RKO (cell line): ENCODE measurements at regions not wholly inside any gene's neighbourhood (a gene's known extent, or its start where the extent isn't known, plus 50 kb on each side); places are given as distances from the start of the nearest gene placed in this dataset.

ENCODE experiments used
- DNase-seq: peaks from one replicate; pipeline ENCODE4 v3.0.0-alpha.2; 2016; ENCODE audit warnings: low spot score

DNA sequence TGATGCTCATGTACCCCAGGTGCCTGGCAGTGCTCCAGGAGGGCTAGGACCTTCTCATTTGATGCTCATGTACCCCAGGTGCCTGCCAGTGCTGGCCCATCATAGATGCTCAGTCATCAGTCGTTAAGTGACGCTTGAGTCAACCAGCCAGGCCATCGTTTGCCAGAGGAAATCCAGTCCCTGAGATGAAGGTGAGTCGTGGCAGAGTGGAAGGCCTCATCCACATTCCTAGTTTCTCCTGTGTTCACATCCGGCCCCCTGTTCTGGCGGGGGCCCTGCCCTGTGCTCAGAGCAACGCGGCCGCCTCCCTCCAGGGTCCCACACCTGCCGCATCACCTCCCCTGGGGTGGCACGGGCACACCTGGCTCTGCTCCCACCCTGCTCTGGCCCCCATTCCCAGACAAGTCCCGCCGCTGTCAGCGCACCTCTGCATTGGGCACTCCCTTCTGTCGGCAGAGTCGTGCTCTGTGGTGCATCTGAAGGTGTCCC is 279.9 kb downstream of the BRD1 start:
- DNase-seq = no peak

DNA sequence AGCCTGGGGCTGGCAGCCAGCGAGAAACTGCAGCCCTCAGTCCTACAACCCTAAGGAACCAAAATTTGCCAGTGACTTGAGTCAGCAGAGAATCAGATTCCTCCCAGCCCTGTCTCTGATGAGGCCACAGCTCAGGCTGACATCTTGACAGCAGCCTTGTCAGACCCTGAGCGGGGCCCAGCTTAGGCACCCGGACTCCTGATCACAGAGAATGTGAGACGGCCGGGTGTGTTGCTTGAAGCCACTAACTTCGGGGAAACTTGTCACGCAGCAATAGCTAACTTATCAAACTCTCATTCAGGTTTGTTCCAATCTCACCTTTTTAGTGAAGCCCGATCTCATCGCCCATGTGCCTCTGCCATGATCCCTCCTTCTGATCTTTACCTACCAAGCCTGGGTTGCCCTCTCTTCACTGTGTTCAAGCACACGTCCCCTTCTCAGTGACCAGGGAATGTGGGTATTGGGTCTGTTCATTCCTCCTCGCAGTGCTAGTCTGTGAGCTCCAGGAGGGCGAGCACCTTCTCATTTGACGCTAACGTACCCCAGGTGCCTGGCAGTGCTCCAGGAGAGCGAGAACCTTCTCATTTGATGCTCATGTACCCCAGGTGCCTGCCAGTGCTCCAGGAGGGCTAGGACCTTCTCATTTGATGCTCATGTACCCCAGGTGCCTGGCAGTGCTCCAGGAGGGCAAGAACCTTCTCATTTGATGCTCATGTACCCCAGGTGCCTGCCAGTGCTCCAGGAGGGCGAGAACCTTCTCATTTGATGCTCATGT is 280.7 kb downstream of the BRD1 start:
- DNase-seq = no peak

DNA sequence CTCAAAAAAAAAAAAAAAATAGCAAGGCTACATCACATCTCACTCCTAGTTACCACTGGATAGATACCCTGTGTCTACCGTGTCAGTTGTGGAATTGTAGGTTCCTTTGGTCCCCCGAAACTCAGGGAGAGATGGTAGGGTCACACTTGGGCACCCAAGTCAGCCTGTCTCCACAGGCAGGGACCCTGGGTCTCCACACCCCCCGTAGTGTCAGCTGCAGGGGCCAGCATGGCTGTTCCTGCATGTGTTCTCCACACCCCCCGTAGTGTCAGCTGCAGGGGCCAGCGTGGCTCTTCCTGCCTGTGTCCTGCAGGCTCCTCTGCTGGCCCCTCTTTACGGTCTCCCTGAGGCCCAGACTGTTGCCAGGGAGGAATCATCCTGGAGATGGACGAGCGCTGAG is 282.1 kb downstream of the BRD1 start:
- no peak for DNase-seq

DNA sequence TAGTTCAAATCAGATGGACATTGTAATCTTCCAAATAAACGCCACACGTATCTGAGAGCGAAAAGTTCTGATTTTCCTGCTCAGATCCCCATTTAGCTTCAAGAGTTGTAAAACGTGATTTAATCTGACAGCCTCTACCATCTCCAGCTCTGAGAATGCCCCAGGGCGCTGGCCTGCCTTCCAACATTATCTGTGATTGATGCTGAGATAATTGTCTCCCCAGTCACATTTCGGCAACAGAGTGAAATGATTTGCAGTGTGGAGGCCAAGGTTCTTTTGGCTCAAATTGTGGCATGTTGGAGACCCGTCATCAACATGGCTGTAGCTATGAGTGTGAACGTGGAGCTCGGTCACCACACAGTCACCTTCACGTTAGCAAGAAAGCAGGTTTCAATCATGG is 283.4 kb downstream of the BRD1 start:
- DNase-seq = no peak

DNA sequence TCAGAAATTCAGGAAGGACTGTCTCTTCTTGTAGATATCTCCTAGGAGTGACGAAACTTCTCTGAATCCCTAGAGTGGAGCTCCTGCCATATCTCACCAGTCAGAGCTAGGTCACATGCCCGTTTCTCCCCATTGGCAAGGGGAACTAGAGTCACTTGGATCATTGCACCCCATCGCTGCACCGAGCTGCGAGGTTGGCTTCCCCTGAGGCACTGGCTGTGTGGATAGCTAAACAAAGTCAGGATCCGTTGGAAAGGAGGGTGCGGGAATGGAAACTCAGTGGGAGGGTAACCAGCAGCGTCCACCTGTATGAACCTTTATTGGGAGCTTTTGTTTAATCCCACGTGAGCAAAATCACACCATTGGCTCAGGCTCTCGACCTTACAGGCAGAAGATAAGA is 283.8 kb downstream of the BRD1 start:
- DNase-seq = no peak

DNA sequence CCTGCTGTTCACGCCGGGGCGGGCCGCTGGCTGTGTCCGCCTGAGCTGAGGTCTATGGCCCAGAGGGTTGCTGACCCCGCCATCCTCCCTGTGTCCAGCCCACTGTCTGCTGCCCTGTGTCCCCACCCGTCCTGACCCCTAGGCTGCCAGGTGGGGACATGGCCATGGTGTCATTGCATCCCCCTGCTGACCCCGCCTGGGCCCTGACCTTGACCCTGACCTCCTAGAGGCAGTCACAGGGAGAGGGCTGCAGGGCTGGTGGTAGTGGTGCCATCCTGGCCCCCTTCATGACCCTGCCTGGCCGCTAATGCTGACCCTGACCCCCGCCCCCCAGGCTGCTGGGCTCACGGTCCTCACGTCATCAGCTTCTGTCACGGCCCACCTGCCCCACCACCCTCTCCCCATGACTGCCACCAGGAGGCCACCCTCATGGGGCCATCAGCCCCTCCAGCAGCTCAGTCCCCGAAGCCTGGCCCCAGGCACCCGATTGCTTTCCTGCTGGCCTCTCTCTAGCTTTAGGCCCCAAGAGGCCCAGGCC is 285.9 kb downstream of the BRD1 start:
- no peak for DNase-seq

DNA sequence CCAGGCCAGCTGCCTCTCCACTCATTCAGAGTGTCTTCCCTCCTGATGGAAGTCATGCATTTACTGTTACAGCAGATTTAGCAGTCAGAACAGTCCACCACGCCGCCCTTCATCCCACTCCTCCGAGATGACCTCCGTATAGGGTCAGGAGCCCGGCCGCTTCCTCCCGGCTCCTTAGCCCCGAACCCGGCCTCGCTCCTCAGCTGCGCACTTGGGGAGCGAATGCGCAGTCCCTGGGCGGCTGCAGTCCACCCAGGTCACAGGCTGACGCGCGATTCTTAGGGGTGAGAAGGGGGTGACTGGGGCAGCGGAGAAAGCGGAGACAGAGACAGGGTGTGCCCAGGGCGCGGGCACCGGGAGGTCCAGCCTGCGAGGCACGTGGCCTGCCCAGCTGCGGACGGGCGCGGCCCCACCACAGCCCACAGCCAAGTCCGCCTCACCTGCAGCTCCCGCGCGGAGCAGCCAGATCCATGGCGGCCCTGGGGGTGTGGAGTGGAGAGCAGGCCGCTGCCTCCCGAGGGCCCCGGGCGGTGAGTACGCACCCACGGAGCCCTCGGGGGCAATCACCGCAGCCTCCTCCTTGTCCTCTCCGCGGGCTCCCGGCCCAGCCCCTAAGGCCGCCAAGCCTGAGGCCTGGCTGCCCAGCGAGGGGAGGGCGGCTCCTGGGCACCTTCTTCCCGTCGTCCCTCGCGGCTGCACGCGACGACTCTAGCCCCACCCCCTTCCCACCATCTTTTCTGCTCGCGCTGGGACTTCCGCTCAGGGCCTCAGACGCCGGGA is 286.6 kb downstream of the BRD1 start:
- no peak for DNase-seq

DNA sequence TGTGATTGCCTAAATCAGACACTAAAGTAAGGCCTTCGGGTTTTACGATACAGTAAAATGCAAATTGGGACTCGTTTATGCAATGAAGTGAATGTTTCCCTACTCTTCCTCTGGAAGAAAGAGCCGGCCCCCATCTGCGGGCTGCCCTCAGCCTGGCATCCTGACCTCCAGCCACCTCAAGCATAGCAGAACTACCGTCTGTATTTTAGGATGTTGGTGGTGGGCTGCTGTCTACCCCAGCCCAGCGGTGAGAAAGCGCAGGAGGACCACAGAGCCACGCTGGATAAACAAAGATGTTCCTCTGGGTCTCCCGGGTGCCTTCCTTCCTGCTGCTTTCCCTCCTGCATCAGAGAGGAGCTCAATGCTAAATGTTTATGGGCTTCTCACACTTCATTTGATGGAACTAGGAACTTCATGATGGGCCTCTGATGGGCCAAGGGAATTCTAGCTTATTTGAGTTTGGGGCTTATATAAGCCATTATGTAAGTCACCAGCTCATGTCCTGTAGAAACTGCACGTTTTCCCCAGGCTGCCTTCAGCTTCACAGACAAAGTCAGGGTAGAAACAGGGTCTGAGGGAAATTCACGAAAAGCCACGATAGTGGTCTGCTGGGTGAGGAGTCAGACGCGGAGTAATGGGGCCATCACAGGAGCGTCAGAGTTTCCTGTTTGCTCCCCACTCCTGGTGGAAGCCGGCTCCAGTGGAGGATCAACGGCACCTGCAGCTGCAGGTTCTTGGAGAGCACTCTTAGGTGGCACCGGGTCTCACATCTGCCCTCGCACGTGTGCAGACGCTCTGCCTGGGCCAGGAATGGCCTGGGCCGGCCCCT is 287.4 kb downstream of the BRD1 start:
- DNase-seq = no peak

DNA sequence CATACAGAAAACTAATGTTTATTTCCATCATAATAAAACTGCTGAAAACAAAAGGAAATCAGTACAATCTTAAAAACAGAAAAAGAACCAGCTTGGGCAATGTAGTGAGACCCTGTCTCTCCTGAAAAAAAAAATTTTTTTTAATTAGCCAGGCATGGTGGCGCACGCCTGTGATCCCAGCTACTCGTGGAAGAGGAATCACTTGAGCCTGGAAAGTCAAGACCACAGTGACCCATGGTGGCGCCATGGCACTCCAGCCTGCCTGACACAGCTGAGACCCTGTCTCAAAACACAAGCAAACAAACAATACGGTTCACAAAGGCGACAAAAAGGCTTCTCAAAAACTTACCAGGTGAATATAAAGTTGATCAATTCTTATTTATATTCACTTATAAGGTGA is 289.7 kb downstream of the BRD1 start:
- DNase-seq = no peak

DNA sequence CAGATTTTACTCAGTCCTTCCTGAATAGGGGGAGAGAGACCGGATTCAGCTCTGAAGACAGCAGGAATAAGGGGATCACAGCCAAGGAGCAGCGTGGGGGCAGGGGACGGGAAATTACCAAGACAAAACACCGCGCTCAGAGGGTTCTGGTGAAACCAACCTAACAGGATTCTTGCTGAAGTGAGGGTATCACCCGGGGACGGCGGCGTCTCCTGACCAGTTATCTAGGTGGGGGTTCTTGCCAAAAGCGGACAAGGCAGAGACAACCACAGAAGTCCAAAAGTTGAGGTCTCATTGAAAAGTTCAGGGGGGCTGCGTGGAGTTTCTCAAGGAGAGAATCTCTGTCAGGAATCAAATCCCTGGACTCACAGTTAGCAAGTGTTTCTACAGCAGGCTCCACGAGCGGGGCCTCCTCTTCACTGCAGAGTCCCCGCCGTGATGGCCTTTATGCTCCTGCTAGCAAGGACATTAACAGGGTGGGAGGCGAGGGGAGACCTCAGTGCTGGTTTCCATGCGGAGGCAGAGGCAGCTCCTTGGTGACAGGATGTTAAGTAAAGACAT is 291.0 kb downstream of the BRD1 start:
- no peak for DNase-seq

DNA sequence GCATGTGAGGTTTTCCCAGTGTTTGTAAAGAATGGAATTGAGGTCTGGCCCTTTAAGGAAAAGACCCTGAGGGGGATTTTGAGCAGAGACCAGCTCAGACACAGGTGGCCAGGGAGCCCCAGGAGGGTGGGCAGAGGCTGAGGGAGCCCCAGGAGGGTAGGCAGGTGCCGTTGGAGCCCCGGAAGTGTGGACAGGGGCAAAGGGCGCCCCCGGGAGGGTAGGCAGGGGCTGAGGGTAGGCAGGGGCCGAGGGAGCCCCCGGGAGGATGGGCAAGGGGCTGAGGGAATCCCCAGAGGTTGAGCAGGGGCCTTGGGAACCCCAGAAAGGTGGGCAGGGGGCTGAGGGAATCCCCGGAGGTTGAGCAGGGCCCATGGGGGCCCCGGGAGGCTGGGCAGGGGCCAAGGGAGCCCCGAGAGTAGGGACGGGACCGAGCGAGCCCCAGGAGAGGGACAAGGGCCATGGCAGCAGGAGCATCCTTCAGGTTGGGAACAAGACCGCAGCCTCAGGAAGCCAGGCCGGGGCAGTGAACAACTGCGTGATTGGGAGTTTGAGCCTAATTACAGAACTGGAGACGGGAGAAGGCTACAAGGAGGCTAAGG is 292.0 kb downstream of the BRD1 start:
- DNase-seq = no peak

DNA sequence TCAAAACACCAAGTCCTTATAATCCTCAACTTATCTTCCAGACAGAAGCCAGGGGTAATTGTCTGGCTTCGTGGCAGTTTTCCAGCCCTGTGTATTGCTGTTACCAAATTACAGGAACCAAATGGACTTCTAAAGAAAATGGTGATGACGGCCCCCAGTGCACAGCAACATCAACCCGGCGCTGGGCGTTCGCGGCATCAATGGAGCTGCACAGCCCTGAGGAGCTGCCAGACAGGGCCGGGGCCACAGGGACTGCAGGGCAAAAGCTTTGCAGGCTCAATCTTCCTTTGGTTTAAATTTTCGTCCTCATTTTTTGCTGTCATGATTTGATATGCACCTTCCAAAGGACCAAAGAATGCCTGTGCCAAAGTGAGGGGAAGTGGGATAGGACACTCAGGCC is 292.5 kb downstream of the BRD1 start:
- no peak for DNase-seq

DNA sequence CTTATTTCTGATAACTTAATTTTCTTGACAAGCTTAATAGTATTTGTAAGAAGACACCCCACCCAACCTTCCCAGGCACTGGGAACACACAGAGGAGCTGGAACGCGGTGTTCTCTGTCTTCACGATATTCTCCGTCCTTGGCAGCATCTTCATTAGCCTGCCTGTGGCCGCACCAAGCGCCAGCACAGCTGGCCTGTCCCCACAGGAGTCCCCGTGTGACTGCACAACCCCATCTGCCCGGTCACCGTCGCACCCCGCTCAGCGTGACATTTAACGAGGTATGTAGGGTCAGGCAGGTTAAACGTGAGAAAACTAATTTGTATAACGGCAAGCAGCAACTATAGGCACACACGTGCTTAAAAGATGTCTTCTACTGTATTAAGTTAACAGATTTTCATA is 293.3 kb downstream of the BRD1 start:
- no peak for DNase-seq

DNA sequence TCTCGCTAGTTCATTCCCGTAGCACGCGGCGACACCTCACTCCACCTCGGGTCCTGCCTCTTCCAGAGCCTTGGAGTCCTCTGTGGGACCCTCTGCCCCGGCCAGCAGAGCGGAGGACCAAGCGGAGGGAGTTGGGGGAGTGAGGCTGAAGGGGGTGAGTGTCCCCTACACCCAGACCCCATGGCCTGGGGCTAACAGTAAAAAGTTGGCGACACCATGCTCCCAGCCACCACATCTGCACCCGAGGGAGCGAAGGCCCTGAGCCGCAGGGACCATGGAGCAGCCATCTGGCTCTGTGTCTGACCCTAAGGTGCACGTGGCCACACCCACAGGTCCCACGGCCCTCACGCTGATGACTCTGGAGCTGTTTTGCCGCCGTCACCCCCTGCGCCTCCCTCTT is 293.8 kb downstream of the BRD1 start:
- DNase-seq = no peak

DNA sequence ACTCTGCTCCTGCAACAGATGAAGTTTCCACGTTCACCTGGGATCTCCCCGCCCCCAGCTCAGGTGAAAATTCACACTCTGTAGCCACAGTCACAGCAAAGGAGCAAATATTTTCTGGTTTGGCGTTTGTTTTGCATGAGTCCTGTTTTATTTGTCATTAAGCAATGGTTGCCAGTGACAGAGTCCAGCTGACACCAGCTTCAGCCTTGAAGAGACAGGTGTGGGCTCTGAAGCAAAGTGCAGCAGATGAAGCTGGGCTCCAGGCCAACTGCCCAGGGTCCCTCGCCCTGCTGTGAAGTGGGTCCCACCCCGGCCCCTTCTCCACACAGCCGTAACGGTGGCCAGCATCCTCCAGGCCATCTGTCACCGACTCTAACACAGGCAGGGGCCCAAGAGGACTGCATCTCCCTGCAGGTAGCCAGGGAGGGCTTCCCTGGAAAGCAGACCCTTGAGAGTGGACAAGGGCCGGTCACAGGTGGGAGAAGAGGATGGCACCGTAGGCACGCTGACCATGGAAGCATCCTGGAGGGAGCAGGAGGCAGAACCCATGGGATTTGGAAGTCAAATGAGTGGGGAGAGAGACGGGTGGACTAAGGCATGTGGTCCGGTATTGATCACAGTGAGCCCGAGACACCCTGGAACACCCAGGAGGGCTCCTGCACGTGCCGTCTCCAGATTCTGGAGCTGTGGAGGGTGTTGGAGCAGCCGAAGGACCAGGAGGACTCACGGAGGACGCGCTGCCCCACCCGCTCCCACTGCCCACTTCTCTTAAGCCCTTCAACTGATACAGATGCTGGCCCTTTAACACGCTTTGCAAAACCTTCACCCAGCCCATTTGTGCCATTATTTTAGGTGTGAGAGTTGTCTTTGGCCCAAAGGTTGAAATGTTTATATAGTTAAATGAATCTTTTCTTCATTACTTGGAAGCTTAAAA is 294.5 kb downstream of the BRD1 start:
- no peak for DNase-seq

DNA sequence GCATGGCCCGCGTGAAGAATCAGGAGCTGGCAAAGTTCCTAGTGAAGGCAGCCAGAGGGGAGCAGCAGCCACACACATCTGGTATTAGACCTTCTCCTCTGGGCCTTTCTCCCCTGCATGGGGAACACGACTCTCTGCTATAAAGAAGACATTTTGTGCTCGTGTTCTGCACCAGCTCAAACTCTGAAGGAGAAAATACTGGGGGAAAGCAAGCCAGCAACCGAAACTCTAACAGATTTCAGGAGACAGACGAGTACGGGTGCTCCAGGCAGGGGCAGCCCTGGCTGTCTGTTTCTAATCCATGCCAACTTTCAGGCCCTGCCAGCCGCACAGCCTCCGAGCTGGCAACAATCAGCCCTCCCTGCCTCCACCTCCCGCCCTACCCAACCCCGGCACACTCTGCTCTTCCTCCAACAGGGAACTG is 296.3 kb downstream of the BRD1 start:
- no peak for DNase-seq

DNA sequence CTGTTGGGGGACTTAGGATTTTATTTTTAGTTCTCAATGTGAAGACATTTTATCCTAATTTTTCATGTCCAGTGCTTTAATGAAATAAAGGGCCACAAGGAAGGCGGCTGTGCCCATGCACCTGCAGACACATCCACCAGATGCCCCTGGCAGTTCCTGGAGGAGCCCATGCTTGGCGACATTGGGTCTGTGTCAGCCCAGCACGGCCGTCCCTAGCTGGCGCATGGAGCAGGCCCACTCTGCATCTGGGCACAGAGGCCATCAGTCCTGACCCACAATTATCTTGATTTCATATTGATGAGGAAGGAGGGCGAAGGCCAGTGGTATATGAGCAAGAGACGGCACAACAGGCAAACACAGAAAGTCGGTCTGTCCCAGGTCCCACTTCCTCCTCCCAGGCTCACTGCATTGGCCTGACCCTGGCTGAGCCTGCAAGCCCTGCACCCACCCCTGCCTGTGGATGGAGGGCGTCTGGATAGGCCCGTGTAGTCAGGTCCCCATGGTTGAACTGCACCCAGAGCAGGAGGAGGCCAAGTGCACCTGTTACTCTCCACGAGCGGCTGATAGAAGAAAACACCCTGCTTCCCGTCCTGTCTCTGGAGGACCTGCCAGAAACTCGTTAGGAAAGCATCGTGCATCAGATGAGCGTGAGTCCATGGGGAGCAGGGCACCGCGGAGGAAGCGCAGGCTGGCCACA is 296.9 kb downstream of the BRD1 start:
- DNase-seq = no peak

DNA sequence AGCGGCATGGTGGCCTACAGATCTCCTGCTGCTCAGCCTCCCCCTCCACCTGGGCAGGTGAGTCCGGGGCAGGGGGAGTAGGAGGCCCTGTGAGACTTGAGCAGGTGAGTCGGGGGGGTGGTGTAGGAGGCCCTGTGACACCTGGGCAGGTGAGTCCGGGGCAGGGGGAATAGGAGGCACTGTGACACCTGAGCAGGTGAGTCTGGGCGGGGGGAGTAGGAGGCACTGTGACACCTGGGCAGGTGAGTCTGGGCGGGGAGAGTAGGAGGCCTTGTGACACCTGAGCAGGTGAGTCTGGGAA is 299.3 kb downstream of the BRD1 start:
- no peak for DNase-seq

DNA sequence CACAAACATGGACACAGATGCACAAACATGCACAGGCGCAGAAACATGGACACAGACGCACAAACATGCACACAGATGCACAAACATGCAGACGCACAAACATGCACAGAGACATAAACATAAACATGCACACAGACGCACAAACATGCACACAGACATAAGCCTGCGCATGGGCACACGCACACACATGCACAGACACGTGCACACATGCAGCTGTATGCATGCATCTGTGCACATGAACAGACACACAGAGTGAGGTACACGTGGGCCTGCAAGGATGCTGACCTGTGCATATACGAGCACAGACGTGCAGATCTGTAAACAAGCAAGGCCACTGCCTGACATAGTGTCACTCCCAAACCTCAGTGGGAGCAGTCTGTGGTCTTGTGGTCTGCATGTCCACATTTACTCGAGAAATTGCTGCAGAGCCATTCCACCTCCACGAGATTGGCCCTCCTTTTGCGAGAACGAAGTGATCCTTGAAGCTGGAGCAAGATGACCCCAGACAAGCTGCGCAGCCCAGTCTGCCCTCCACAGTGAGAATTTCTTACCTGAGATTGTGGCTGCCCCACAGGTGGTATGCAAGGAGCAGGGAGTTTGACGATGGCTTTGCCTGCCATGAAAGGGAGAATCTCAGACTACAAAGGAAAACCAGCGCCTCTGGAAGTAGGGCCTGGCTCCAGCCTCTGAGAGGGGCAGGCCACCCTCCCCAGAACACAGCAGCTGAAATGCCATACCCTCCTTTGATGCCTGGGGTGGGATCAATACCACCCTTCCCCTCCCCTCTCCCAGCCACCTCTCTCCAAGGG is 299.9 kb downstream of the BRD1 start:
- DNase-seq = no peak
